HCT116 (cell line): ENCODE measurements at regions not wholly inside any gene's neighbourhood (a gene's known extent, or its start where the extent isn't known, plus 50 kb on each side); places are given as distances from the start of the nearest gene placed in this dataset.

ENCODE experiments used
- ATAC-seq: fragments of 200-7000 bp; cut with Tn5 transposase; 2 replicates; pipeline ENCODE4 v1.9.1; 2020; ENCODE audit warnings: mild to moderate bottlenecking, moderate library complexity
- BruUV-seq: library from RNA; stranded (reverse); fragments of 400-500 nt; replicated peaks from 2 replicates; lab custom pipeline; 2021; lab: Mats Ljungman, UMichigan
- CTCF ChIA-PET: fragments of 300-600 bp; sonication (Branson Sonifier 250); formaldehyde crosslinking; loops from one replicate; lab custom pipeline; 2021; ENCODE audit warnings: antibody characterized with exemption; lab: Charles Lee
- POLR2A ChIA-PET: fragments of 300-600, 350-600 bp; sonication (Branson Sonifier 250); formaldehyde crosslinking; loops from one replicate; lab custom pipeline; 2021; ENCODE audit warnings: antibody characterized with exemption; lab: Charles Lee
- RAD21 ChIA-PET, 2 experiments: fragments of 300-600 bp; sonication (Branson Sonifier 250); formaldehyde crosslinking; loops; one replicate each; lab custom pipeline; 2023; ENCODE audit warnings: low total read pairs in 2 of 2; ENCODE audit not compliant: uncharacterized antibody in 2 of 2, unreplicated experiment in 2 of 2, low non-redundant PET in 1 of 2; lab: Charles Lee
- DNase-seq: peaks from one replicate; pipeline ENCODE4 v3.0.0-alpha.2; 2010; ENCODE audit warnings: low read depth, low spot score
- H2AFZ ChIP-seq: fragments of 200-600 bp; shearing (Covaris generic), sonication (generic); 2 replicates; pipeline ENCODE4 v1.6.1; 2017; ENCODE audit warnings: low read depth, mixed run types, mixed read lengths, antibody characterized with exemption, low read length; ENCODE audit not compliant: poor library complexity, severe bottlenecking
- H3K27ac ChIP-seq: 2 replicates; pipeline ENCODE4 v1.5.1; 2012; ENCODE audit warnings: low read depth, low read length
- H3K27me3 ChIP-seq: fragments of 200-600 bp; sonication (generic); 2 replicates; pipeline ENCODE4 v1.6.1; 2016; ENCODE audit warnings: mixed run types, low read length, mixed read lengths; ENCODE audit not compliant: insufficient read depth
- H3K36me3 ChIP-seq, 2 experiments: fragments of 200-500 bp in 1 of 2; fragments of 200-600 bp in 1 of 2; sonication (Bioruptor generic) in 1 of 2; sonication (generic) in 1 of 2; 2 replicates each; pipeline versions ENCODE4 v1.5.1 to v1.6.1; 2014 to 2016; ENCODE audit warnings: low read length in 2 of 2, inconsistent platforms in 1 of 2, mixed read lengths in 1 of 2, mixed run types in 1 of 2; ENCODE audit not compliant: insufficient read depth in 2 of 2, control insufficient read depth in 1 of 2
- H3K4me1 ChIP-seq, 2 experiments: fragments of 200-600 bp in 1 of 2; sonication (generic) in 1 of 2; 2 replicates each; pipeline versions ENCODE4 v1.5.1 to v1.6.1; 2012 to 2017; ENCODE audit warnings: low read length in 2 of 2, inconsistent platforms in 1 of 2, mild to moderate bottlenecking in 1 of 2, mixed read lengths in 1 of 2, mixed run types in 1 of 2, moderate library complexity in 1 of 2; ENCODE audit not compliant: insufficient read depth in 2 of 2, control insufficient read depth in 1 of 2
- H3K4me2 ChIP-seq: fragments of 200-600 bp; sonication (generic); 2 replicates; pipeline ENCODE4 v1.6.1; 2017; ENCODE audit warnings: mixed run types, low read length, mixed read lengths
- H3K4me3 ChIP-seq, 2 experiments: fragments of 200-600 bp in 1 of 2; sonication (generic) in 1 of 2; replicated peaks in 1 of 2; 2 replicates each; pipeline ENCODE4 v1.5.1; 2011 to 2016; ENCODE audit warnings: low read length in 2 of 2, control low read depth in 1 of 2, low read depth in 1 of 2, mild to moderate bottlenecking in 1 of 2, mixed read lengths in 1 of 2, mixed run types in 1 of 2
- H3K79me2 ChIP-seq: fragments of 200-600 bp; sonication (generic); 2 replicates; pipeline ENCODE4 v1.6.1; 2017; ENCODE audit warnings: mild to moderate bottlenecking, mixed run types, low read length, moderate library complexity, mixed read lengths; ENCODE audit not compliant: insufficient read depth
- H3K9ac ChIP-seq: fragments of 200-600 bp; sonication (generic); 2 replicates; pipeline ENCODE4 v1.6.1; 2016; ENCODE audit warnings: low read length, mixed read lengths
- H3K9me2 ChIP-seq: fragments of 200-600 bp; sonication (generic), shearing (Covaris generic); 2 replicates; pipeline ENCODE4 v1.6.1; 2017; ENCODE audit warnings: mixed run types, mild to moderate bottlenecking, moderate library complexity; ENCODE audit not compliant: insufficient read depth
- H3K9me3 ChIP-seq, 2 experiments: fragments of 200-500 bp in 1 of 2; fragments of 200-600 bp in 1 of 2; sonication (Bioruptor generic) in 1 of 2; sonication (generic) in 1 of 2; 2 replicates each; pipeline ENCODE4 v1.6.1; 2014 to 2017; ENCODE audit warnings: low read length in 2 of 2, mixed read lengths in 2 of 2, inconsistent platforms in 1 of 2, low read depth in 1 of 2, mild to moderate bottlenecking in 1 of 2, mixed run types in 1 of 2, moderate library complexity in 1 of 2; ENCODE audit not compliant: control insufficient read depth in 1 of 2, insufficient read depth in 1 of 2
- H4K20me1 ChIP-seq: fragments of 200-600 bp; sonication (generic), shearing (Covaris generic); 2 replicates; pipeline ENCODE4 v1.6.1; 2017; ENCODE audit warnings: mixed run types, mild to moderate bottlenecking, moderate library complexity; ENCODE audit not compliant: insufficient read depth
- ATF3 ChIP-seq: IDR thresholded peaks from 2 replicates; pipeline ENCODE4 v1.6.1; 2012
- CBX3 ChIP-seq: IDR thresholded peaks from 2 replicates; pipeline ENCODE4 v1.6.1; 2012; ENCODE audit warnings: low read depth
- CTCF ChIP-seq, 3 experiments: fragments of 200-600 bp in 1 of 3; sonication (generic) in 1 of 3; IDR thresholded peaks in 2 of 3; conservative IDR thresholded peaks in 1 of 3; 2 replicates each; pipeline ENCODE4 v1.5.1; 2012 to 2017; ENCODE audit warnings: low read depth in 2 of 3, low read length in 2 of 3, antibody characterized with exemption in 1 of 3, borderline replicate concordance in 1 of 3, control low read depth in 1 of 3, mild to moderate bottlenecking in 1 of 3, mixed read lengths in 1 of 3, mixed run types in 1 of 3, moderate library complexity in 1 of 3; ENCODE audit not compliant: insufficient read depth in 1 of 3
- EGR1 ChIP-seq: IDR thresholded peaks from 2 replicates; pipeline ENCODE4 v1.6.1; 2012; ENCODE audit warnings: low read depth
- EZH2phosphoT487 ChIP-seq: fragments of 200-600 bp; IDR thresholded peaks from 2 replicates; pipeline ENCODE4 v1.6.1; 2018; ENCODE audit warnings: antibody characterized with exemption, borderline replicate concordance
- POLR2AphosphoS5 ChIP-seq: IDR thresholded peaks from 2 replicates; pipeline ENCODE4 v1.6.1; 2011; ENCODE audit warnings: mild to moderate bottlenecking, low read depth, low read length, moderate library complexity
- intact Hi-C: fragments of 100-400 bp; cut with micrococcal nuclease; formaldehyde crosslinking; loops from 2 replicates; pipeline ENCODE4 v1.10.0; 2022

- POLR2A ChIA-PET, result no interaction called here
Observed at GRCh38 chr12:23028158-23028802, 403.3 kb downstream of the ETNK1 start.

More at GRCh38 chr12:23028158-23028802, 403.3 kb downstream of the ETNK1 start:
- H3K27me3 ChIP-seq, result no peaks in the 10 kb centered on the region
- no peaks in the 10 kb centered on the region for H3K79me2 ChIP-seq
- H4K20me1 ChIP-seq, result no peaks in the 10 kb centered on the region
- no peak for TF ChIP-seq CBX3
- no peak for TF ChIP-seq CTCF (IDR thresholded peaks at IDR 0.05 in 2 of 3, conservative IDR thresholded peaks at IDR 0.05 in 1 of 3; ENCODE audit: borderline replicate concordance in 1 of 3, insufficient read depth in 1 of 3, low read depth in 2 of 3, low read length in 2 of 3)
- TF ChIP-seq EGR1, result no peak
- no peak for TF ChIP-seq EZH2phosphoT487
- TF ChIP-seq POLR2AphosphoS5, result no peak
- no peak for TF ChIP-seq ATF3
- no peaks in the 10 kb centered on the region for H3K36me3 ChIP-seq
- no peaks in the 10 kb centered on the region for H3K4me1 ChIP-seq
- ChIA-PET CTCF (no interaction called here), RAD21 (no interaction called here)
- no peak overlapping the region for H3K9ac ChIP-seq
- no peak overlapping the region for H3K4me2 ChIP-seq
- H3K27ac ChIP-seq, result no peak overlapping the region
- no TSS peak for BruUV-seq
- no peaks in the 10 kb centered on the region; a peak in 1 of 4 replicates for H3K9me3 ChIP-seq
- H2AFZ ChIP-seq, result no peak overlapping the region
- H3K4me3 ChIP-seq, result no peak overlapping the region
- no peaks in the 10 kb centered on the region for H3K9me2 ChIP-seq
- ATAC-seq, result no peak
- intact Hi-C loops, result no loop called here
- no peak for DNase-seq
